H1 (cell line): ENCODE measurements at regions not wholly inside any gene's neighbourhood (a gene's known extent, or its start where the extent isn't known, plus 50 kb on each side); places are given as distances from the start of the nearest gene placed in this dataset.

ENCODE experiments used
- CTCF ChIA-PET: fragments of 300-600 bp; sonication (Branson Sonifier 250); formaldehyde crosslinking; loops from one replicate; lab custom pipeline; 2021; ENCODE audit not compliant: partially characterized antibody; lab: Charles Lee
- POLR2A ChIA-PET: fragments of 300-600 bp; sonication (Branson Sonifier 250); formaldehyde crosslinking; loops from one replicate; lab custom pipeline; 2021; ENCODE audit warnings: inconsistent platforms; ENCODE audit not compliant: partially characterized antibody; lab: Charles Lee
- DNase-seq, 2 experiments: peaks; one replicate each; pipeline versions ENCODE4 v3.0.0 to v3.0.0-alpha.2; 2010 to 2022; ENCODE audit warnings: low spot score in 2 of 2, low read depth in 1 of 2, mixed read lengths in 1 of 2
- FAIRE-seq: peaks from 2 replicates; lab custom pipeline; 2011; peaks lifted over from hg19 to GRCh38; lab: Jason Lieb, UNC
- H2AFZ ChIP-seq: 2 replicates; pipeline ENCODE4 v1.8.1; 2012; ENCODE audit warnings: low read length, inconsistent platforms
- H2AK5ac ChIP-seq: 2 replicates; pipeline ENCODE4 v1.6.1; 2013; ENCODE audit warnings: low read depth, low read length
- H2BK120ac ChIP-seq: replicated peaks from 2 replicates; pipeline ENCODE3; 2013; ENCODE audit warnings: low read depth, low read length, inconsistent platforms
- H2BK12ac ChIP-seq: 2 replicates; pipeline ENCODE4 v1.6.1; 2013; ENCODE audit warnings: low read depth, low read length
- H2BK15ac ChIP-seq: 2 replicates; pipeline ENCODE4 v1.6.1; 2013; ENCODE audit warnings: low read length
- H2BK20ac ChIP-seq: 2 replicates; pipeline ENCODE4 v1.6.1; 2013; ENCODE audit warnings: low read length
- H2BK5ac ChIP-seq: 2 replicates; pipeline ENCODE4 v1.6.1; 2013; ENCODE audit warnings: low read depth, low read length
- H3K14ac ChIP-seq: 2 replicates; pipeline ENCODE4 v1.6.1; 2013; ENCODE audit warnings: inconsistent platforms; ENCODE audit not compliant: insufficient read length
- H3K18ac ChIP-seq: 2 replicates; pipeline ENCODE4 v1.6.1; 2013; ENCODE audit warnings: low read length; ENCODE audit errors: extremely low read depth
- H3K23ac ChIP-seq: 2 replicates; pipeline ENCODE4 v1.6.1; 2013; ENCODE audit warnings: inconsistent platforms; ENCODE audit not compliant: insufficient read length
- H3K23me2 ChIP-seq: 2 replicates; pipeline ENCODE4 v1.6.1; 2013; ENCODE audit warnings: low read depth, low read length
- H3K27ac ChIP-seq: 2 replicates; pipeline ENCODE4 v1.6.1; 2011; ENCODE audit warnings: low read depth, low read length, inconsistent platforms
- H3K27me3 ChIP-seq, 4 experiments: replicated peaks in 1 of 4; 1 replicate in 1 of 4; 2 replicates in 3 of 4; pipeline versions ENCODE4 v1.6.1 to v1.8.1; 2011 to 2013; ENCODE audit warnings: low read length in 3 of 4, mild to moderate bottlenecking in 3 of 4, inconsistent platforms in 2 of 4, mixed read lengths in 2 of 4, moderate library complexity in 1 of 4; ENCODE audit not compliant: control insufficient read depth in 3 of 4, insufficient read depth in 3 of 4; ENCODE audit errors: extremely low read depth in 1 of 4
- H3K36me3 ChIP-seq, 4 experiments: 2 replicates each; pipeline versions ENCODE4 v1.6.1 to v1.8.1; 2011 to 2013; ENCODE audit warnings: mild to moderate bottlenecking in 4 of 4, low read length in 3 of 4, moderate library complexity in 2 of 4, control low read depth in 1 of 4, inconsistent platforms in 1 of 4; ENCODE audit not compliant: insufficient read depth in 4 of 4, control insufficient read depth in 2 of 4
- H3K4ac ChIP-seq: replicated peaks from 2 replicates; pipeline ENCODE3; 2013; ENCODE audit warnings: low read length, low read depth, mixed read lengths, inconsistent platforms; ENCODE audit not compliant: insufficient read length
- H3K4me1 ChIP-seq, 4 experiments: replicated peaks in 1 of 4; 1 replicate in 1 of 4; 2 replicates in 3 of 4; pipeline versions ENCODE4 v1.6.1 to v1.8.1; 2011 to 2013; ENCODE audit warnings: low read length in 3 of 4, inconsistent platforms in 2 of 4, mixed read lengths in 1 of 4; ENCODE audit not compliant: insufficient read depth in 4 of 4, control insufficient read depth in 3 of 4
- H3K4me2 ChIP-seq, 2 experiments: 2 replicates each; pipeline versions ENCODE4 v1.6.1 to v1.8.1; 2011 to 2013; ENCODE audit warnings: low read depth in 2 of 2, low read length in 2 of 2, control low read depth in 1 of 2, inconsistent platforms in 1 of 2, mild to moderate bottlenecking in 1 of 2; ENCODE audit not compliant: insufficient read depth in 1 of 2
- H3K4me3 ChIP-seq, 4 experiments: fragments of 200-600, 300-600 bp in 1 of 4; sonication (generic), shearing (Covaris generic), sonication (Bioruptor Twin) in 1 of 4; 2 replicates each; pipeline versions ENCODE4 v1.5.1 to v1.8.1; 2011 to 2016; ENCODE audit warnings: low read length in 4 of 4, low read depth in 3 of 4, control low read depth in 2 of 4, inconsistent platforms in 2 of 4, mild to moderate bottlenecking in 2 of 4, mixed read lengths in 1 of 4, moderate library complexity in 1 of 4; ENCODE audit not compliant: insufficient read depth in 2 of 4; ENCODE audit errors: extremely low read depth in 1 of 4
- H3K56ac ChIP-seq: replicated peaks from 2 replicates; pipeline ENCODE3; 2013; ENCODE audit warnings: low read depth, mild to moderate bottlenecking, mixed read lengths, low read length, inconsistent platforms; ENCODE audit not compliant: insufficient read length
- H3K79me1 ChIP-seq: 2 replicates; pipeline ENCODE4 v1.6.1; 2013; ENCODE audit warnings: low read depth, low read length, control low read depth
- H3K79me2 ChIP-seq, 2 experiments: 2 replicates each; pipeline versions ENCODE4 v1.6.1 to v1.8.1; 2012 to 2013; ENCODE audit warnings: low read length in 2 of 2, mild to moderate bottlenecking in 2 of 2, inconsistent platforms in 1 of 2; ENCODE audit not compliant: insufficient read depth in 2 of 2, control insufficient read depth in 1 of 2
- H3K9ac ChIP-seq, 4 experiments: replicated peaks in 1 of 4; 1 replicate in 1 of 4; 2 replicates in 3 of 4; pipeline versions ENCODE4 v1.6.1 to v1.8.1; 2011 to 2013; ENCODE audit warnings: low read depth in 3 of 4, low read length in 3 of 4, control low read depth in 2 of 4, mild to moderate bottlenecking in 2 of 4, moderate library complexity in 2 of 4, inconsistent platforms in 1 of 4; ENCODE audit errors: extremely low read depth in 1 of 4
- H3K9me3 ChIP-seq, 2 experiments: 2 replicates each; pipeline versions ENCODE4 v1.6.1 to v1.8.1; 2012 to 2013; ENCODE audit warnings: mild to moderate bottlenecking in 2 of 2, moderate library complexity in 2 of 2, control low read depth in 1 of 2, inconsistent platforms in 1 of 2, low read depth in 1 of 2, low read length in 1 of 2, mixed read lengths in 1 of 2; ENCODE audit not compliant: insufficient read depth in 2 of 2
- H4K20me1 ChIP-seq, 2 experiments: replicated peaks in 1 of 2; 2 replicates each; pipeline versions ENCODE3 to v1.8.1; 2011 to 2013; ENCODE audit warnings: inconsistent platforms in 2 of 2, low read length in 2 of 2, mild to moderate bottlenecking in 1 of 2; ENCODE audit not compliant: insufficient read depth in 2 of 2, control insufficient read depth in 1 of 2
- H4K5ac ChIP-seq: 2 replicates; pipeline ENCODE4 v1.6.1; 2013; ENCODE audit warnings: low read length, low read depth, mixed read lengths, inconsistent platforms; ENCODE audit not compliant: insufficient read length
- H4K8ac ChIP-seq: 2 replicates; pipeline ENCODE4 v1.8.0; 2013; ENCODE audit warnings: mild to moderate bottlenecking, moderate library complexity, low read length, inconsistent platforms; ENCODE audit not compliant: insufficient read depth; ENCODE audit errors: extremely low read depth
- H4K91ac ChIP-seq: replicated peaks from 2 replicates; pipeline ENCODE3; 2013; ENCODE audit warnings: low read length, mixed read lengths, inconsistent platforms; ENCODE audit not compliant: insufficient read length
- BCL11A ChIP-seq, 2 experiments: IDR thresholded peaks; one replicate each; pipeline ENCODE4 v1.6.1; 2011; ENCODE audit warnings: low read depth in 2 of 2, low read length in 2 of 2, mild to moderate bottlenecking in 2 of 2
- CREB1 ChIP-seq: IDR thresholded peaks from 2 replicates; pipeline ENCODE4 v1.6.1; 2012; ENCODE audit warnings: inconsistent platforms
- CTBP2 ChIP-seq: IDR thresholded peaks from 2 replicates; pipeline ENCODE4 v1.7.0; 2011; ENCODE audit warnings: borderline replicate concordance, mild to moderate bottlenecking, moderate library complexity, mixed read lengths, low read length; ENCODE audit not compliant: insufficient read depth, insufficient read length
- CTCF ChIP-seq, 3 experiments: IDR thresholded peaks; 1 replicate in 2 of 3; 2 replicates in 1 of 3; pipeline versions ENCODE4 v1.5.1 to v1.6.1; 2011; ENCODE audit warnings: low read length in 3 of 3, mild to moderate bottlenecking in 3 of 3, inconsistent platforms in 2 of 3, low read depth in 1 of 3, moderate library complexity in 1 of 3; ENCODE audit not compliant: insufficient read depth in 1 of 3; ENCODE audit errors: control extremely low read depth in 1 of 3
- EGR1 ChIP-seq: IDR thresholded peaks from 2 replicates; pipeline ENCODE4 v1.6.1; 2011; ENCODE audit warnings: low read depth, low read length, borderline replicate concordance
- FOSL1 ChIP-seq: IDR thresholded peaks from 2 replicates; pipeline ENCODE4 v1.6.1; 2011; ENCODE audit warnings: mild to moderate bottlenecking, low read depth, low read length, moderate library complexity; ENCODE audit not compliant: insufficient read depth
- HDAC2 ChIP-seq, 2 experiments: fragments of 300-600 bp in 1 of 2; sonication (generic) in 1 of 2; IDR thresholded peaks; 2 replicates each; pipeline ENCODE4 v1.6.1; 2011 to 2012; ENCODE audit warnings: low read depth in 2 of 2, low read length in 2 of 2, mild to moderate bottlenecking in 2 of 2, moderate library complexity in 2 of 2, borderline replicate concordance in 1 of 2, inconsistent platforms in 1 of 2
- JUN ChIP-seq: IDR thresholded peaks from 2 replicates; pipeline ENCODE4 v1.6.1; 2011; ENCODE audit warnings: low read depth, mild to moderate bottlenecking, improper control_type of control experiment, low read length
- KDM5A ChIP-seq: fragments of 200-600 bp; IDR thresholded peaks from 2 replicates; pipeline ENCODE4 v1.7.1; 2012; ENCODE audit warnings: mild to moderate bottlenecking, low read length, inconsistent platforms, mixed read lengths
- RBBP5 ChIP-seq: IDR thresholded peaks from 2 replicates; pipeline ENCODE4 v1.7.1; 2012; ENCODE audit warnings: low read depth, mild to moderate bottlenecking, inconsistent platforms, low read length, moderate library complexity, borderline replicate concordance
- RXRA ChIP-seq: IDR thresholded peaks from 2 replicates; pipeline ENCODE4 v1.6.1; 2011; ENCODE audit warnings: low read depth, mild to moderate bottlenecking, low read length, moderate library complexity; ENCODE audit not compliant: insufficient read depth
- SIX5 ChIP-seq: IDR thresholded peaks from 2 replicates; pipeline ENCODE4 v1.6.1; 2011; ENCODE audit warnings: mild to moderate bottlenecking, low read depth, low read length
- SP2 ChIP-seq: IDR thresholded peaks from 2 replicates; pipeline ENCODE4 v1.6.1; 2012; ENCODE audit warnings: mild to moderate bottlenecking, low read length, inconsistent platforms
- WGBS, 2 experiments: shearing (Covaris generic) in 1 of 2; methylation state at CpG; one replicate each; pipeline versions ENCODE4 v1.1.6 to v1.1.7; 2013 to 2015; ENCODE audit warnings: low lambda C conversion rate in 2 of 2, mixed read lengths in 2 of 2, inconsistent platforms in 1 of 2, low coverage in 1 of 2, missing lambda C conversion rate in 1 of 2; ENCODE audit not compliant: insufficient replicate concordance in 2 of 2, insufficient coverage in 1 of 2, insufficient read length in 1 of 2; ENCODE audit errors: extremely low coverage in 1 of 2, missing lambda C conversion rate in 1 of 2; 5-methylcytosine and 5-hydroxymethylcytosine counted together

GRCh38 chr5:87027570-87027969, 240.1 kb upstream of the RASA1 start:
- 94% methylated on average over 1 of the region's 1 CpG; no CpG with 5 or more reads in 1 of the 2 experiments for WGBS, 2 experiments
- H3K36me3 ChIP-seq = no peaks in the 10 kb centered on the region
- no peak overlapping the region for H2BK12ac ChIP-seq
- H3K23me2 ChIP-seq = no peaks in the 10 kb centered on the region; the same call in 1 of the 2 replicates
- no peak overlapping the region for H2BK120ac ChIP-seq
- H3K4me2 ChIP-seq = no peak overlapping the region
- no peak overlapping the region for H3K27ac ChIP-seq
- FAIRE-seq (no peak), DNase-seq (no peak)
- H2BK15ac ChIP-seq = no peak overlapping the region
- H3K79me2 ChIP-seq = no peaks in the 10 kb centered on the region
- no peak overlapping the region for H3K18ac ChIP-seq
- H4K8ac ChIP-seq = no peak overlapping the region
- no peaks in the 10 kb centered on the region for H3K27me3 ChIP-seq
- H4K5ac ChIP-seq = no peak overlapping the region
- H2BK5ac ChIP-seq = no peak overlapping the region
- no peak overlapping the region for H3K14ac ChIP-seq
- H3K4me1 ChIP-seq = no peaks in the 10 kb centered on the region
- no peak overlapping the region for H3K23ac ChIP-seq
- no peaks in the 10 kb centered on the region for H3K9me3 ChIP-seq
- no peak overlapping the region for H3K4ac ChIP-seq
- no peak overlapping the region for H2AK5ac ChIP-seq
- CTCF ChIA-PET = no interaction called here
- no peak overlapping the region for H3K56ac ChIP-seq
- POLR2A ChIA-PET = no interaction called here
- H2BK20ac ChIP-seq = no peak overlapping the region
- H4K91ac ChIP-seq = no peak overlapping the region
- no peak overlapping the region for H2AFZ ChIP-seq
- H3K9ac ChIP-seq = no peak overlapping the region
- H3K79me1 ChIP-seq = no peaks in the 10 kb centered on the region
- no peak overlapping the region for H3K4me3 ChIP-seq
- no peaks in the 10 kb centered on the region for H4K20me1 ChIP-seq
- TF ChIP-seq CTBP2 (no peak), RXRA (no peak), CTCF (IDR thresholded peaks at IDR 0.05; ENCODE audit: control extremely low read depth in 1 of 3, insufficient read depth in 1 of 3, low read depth in 1 of 3, low read length in 3 of 3) (no peak), SIX5 (no peak), RBBP5 (no peak), SP2 (no peak), BCL11A (IDR thresholded peaks at IDR 0.05; ENCODE audit: low read depth in 2 of 2, low read length in 2 of 2) (no peak), KDM5A (no peak), EGR1 (no peak), HDAC2 (IDR thresholded peaks at IDR 0.05; ENCODE audit: borderline replicate concordance in 1 of 2, low read depth in 2 of 2, low read length in 2 of 2) (no peak), CREB1 (no peak), JUN (no peak), FOSL1 (no peak)
